ENCODE measurements at regions not wholly inside any gene's neighbourhood (a gene's known extent, or its start where the extent isn't known, plus 50 kb on each side); places are given as distances from the start of the nearest gene placed in this dataset.
A peak's percentile ranks its signal among the peaks of the same experiment; 100 is the strongest.

DNA sequence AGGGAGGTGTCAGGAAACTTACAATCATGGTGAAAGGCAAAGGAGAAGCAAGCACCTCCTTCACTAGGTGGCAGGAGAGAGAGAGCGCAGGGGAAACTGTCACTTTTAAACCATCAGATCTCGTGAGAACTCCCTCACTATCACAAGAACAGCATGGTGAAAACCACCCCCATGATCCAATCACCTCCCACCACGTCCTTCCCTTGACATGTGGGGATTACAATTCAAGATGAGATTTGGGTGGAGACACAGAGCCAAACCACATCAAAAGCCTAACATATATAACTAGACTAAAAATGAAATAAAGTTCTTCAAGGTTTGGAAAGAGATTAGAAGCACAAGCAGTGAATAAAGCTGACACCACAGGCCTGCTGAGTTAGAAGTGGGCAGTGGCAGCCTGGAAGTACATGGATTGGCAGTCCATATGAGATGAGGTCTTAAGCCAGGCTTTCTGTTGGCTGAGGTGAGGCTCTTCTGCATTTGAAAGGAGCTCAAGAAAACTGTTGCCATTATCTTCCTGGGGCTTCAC, 96.4 kb upstream of the MDFIC start:
- DNase-seq (ENCODE audit: low read depth): peak; percentile 5
- no peak overlapping the region for H3K4me3 ChIP-seq (ENCODE audit: low read depth, low read length)
- TF ChIP-seq, protein P1, sequence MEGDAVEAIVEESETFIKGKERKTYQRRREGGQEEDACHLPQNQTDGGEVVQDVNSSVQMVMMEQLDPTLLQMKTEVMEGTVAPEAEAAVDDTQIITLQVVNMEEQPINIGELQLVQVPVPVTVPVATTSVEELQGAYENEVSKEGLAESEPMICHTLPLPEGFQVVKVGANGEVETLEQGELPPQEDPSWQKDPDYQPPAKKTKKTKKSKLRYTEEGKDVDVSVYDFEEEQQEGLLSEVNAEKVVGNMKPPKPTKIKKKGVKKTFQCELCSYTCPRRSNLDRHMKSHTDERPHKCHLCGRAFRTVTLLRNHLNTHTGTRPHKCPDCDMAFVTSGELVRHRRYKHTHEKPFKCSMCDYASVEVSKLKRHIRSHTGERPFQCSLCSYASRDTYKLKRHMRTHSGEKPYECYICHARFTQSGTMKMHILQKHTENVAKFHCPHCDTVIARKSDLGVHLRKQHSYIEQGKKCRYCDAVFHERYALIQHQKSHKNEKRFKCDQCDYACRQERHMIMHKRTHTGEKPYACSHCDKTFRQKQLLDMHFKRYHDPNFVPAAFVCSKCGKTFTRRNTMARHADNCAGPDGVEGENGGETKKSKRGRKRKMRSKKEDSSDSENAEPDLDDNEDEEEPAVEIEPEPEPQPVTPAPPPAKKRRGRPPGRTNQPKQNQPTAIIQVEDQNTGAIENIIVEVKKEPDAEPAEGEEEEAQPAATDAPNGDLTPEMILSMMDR (IDR thresholded peaks at IDR 0.05; ENCODE audit: insufficient read depth, low read depth, low read length, missing control alignments): no peak

DNA sequence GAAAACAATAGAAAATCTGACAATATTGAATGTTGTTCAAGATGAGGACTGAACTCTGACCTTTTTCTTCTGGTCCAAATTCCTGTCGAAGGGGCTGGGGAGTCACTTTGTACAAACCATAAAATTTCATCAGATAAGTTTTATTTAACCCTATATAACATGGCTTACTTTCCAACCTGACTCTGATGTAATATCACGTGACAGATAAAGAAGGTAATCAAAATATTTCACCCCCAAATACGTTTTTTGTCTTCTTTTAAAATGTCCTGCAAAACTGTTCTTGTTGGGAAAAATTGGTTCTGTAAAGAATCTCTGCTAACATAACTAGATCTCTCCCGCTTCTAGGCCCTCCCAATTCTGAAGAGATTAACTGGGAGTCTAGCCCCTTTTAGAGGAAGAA, 90.9 kb upstream of the MDFIC start:
- no peak for DNase-seq (ENCODE audit: low read depth)
- TF ChIP-seq, protein P1 (IDR thresholded peaks at IDR 0.05; ENCODE audit: insufficient read depth, low read depth, low read length, missing control alignments): no peak

DNA sequence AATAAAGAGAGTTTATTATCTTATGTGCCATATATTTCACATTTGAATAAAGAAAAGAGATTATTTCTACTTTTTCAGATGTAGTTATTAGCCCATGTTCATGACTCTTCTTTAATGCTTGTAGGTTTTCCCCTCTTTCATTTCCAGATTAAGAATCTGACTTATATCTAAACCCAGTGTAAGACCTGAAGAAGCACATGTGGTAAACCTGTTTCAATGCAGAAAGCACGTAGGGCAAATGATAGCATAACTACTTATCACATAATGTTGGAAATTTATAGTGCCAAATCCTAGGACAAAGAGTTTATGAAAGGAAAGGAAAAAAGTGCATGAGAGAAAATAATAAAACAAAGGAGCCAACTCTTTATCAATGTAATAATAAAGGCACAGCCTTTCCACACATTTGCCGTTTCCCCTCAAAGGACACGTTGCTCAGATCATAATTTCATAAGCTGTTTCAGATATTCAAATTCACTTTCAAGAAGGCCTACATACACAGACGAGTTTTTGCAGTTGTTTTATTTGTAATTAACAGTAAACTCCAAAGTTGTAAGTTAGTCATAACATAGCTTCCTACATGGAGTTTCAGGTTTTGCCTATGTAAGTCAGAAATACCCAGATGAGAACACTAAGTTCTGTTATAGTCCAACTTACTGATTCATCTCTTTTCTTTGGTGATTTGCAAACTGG, 88.8 kb upstream of the MDFIC start:
- TF ChIP-seq, protein P1 (IDR thresholded peaks at IDR 0.05; ENCODE audit: insufficient read depth, low read depth, low read length, missing control alignments): no peak
- H3K4me3 ChIP-seq (ENCODE audit: low read depth, low read length): no peak overlapping the region
- DNase-seq (ENCODE audit: low read depth): peak; percentile 72

More for the DNA sequence above, 90.9 kb upstream of the MDFIC start:
- no peak overlapping the region for H3K4me3 ChIP-seq (ENCODE audit: low read depth, low read length)

DNA sequence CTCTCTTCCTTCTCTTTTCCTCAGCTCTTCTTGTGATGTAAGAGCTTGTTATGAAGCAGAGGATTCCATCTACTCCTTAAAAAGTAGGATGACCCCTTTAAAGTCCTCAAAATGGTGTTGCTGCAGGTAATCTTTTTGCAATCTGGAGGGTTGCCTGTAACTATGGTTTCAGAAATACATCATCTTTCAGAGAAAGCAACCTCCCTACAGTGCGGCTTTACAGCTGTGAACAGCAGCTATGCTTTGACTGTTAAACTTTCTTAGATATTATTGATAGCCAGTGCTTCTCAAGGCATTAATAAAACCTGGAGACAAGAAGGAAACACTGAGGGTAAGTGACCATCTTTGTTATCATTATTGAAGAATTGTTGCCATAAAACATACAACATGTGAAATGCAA, 86.6 kb upstream of the MDFIC start:
- no peak for DNase-seq (ENCODE audit: low read depth)
- TF ChIP-seq, protein P1 (IDR thresholded peaks at IDR 0.05; ENCODE audit: insufficient read depth, low read depth, low read length, missing control alignments): no peak
- no peak overlapping the region for H3K4me3 ChIP-seq (ENCODE audit: low read depth, low read length)

DNA sequence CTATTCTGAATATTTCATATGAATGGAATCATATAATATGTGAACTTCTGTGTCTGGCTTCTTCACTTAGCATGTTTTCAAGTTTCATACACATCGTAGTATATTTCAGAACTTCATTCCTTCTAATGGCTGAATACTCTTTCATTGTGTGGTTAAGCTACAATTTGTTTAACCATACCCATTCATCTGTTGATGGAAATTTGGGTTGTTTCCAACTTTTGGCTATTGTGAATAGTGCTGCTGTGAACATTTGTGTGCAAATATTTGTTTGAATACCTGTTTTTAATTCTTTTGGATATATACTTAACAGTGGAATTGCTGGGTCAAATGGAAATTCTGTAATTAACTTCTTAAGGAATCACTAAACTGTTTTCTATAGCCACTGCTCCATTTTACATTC, 86.0 kb upstream of the MDFIC start:
- no peak overlapping the region for H3K4me3 ChIP-seq (ENCODE audit: low read depth, low read length)
- DNase-seq (ENCODE audit: low read depth): no peak
- TF ChIP-seq, protein P1 (IDR thresholded peaks at IDR 0.05; ENCODE audit: insufficient read depth, low read depth, low read length, missing control alignments): no peak

DNA sequence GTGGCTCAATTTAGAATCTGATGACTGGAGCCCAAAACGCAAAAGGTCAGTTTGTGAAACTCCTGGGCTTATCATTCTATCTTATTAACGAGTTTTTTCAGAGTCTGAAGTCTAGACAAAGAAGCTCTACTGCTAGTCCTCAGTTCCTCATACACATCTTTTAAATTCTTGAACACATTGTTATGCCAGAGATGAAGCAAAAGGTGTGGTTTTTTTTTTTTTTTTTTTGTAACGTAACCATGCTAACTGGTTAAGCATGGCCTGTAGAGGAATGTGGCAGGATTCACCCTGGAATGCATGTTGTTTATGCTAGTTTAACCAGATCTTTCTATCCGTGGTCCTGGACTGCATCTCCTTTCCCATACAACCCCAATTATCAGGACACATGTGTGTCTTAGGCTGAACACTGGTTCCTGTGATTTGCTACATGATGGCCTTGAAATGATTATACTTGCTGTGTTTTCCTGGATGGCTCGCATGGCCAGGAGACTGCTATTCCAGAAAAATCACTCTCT, 79.3 kb upstream of the MDFIC start:
- DNase-seq (ENCODE audit: low read depth): no peak

More for the DNA sequence above, 79.3 kb upstream of the MDFIC start:
- TF ChIP-seq, protein P1 (IDR thresholded peaks at IDR 0.05; ENCODE audit: insufficient read depth, low read depth, low read length, missing control alignments): no peak
- H3K4me3 ChIP-seq (ENCODE audit: low read depth, low read length): no peak overlapping the region

Data from GM12865 (cell line).